ENCODE measurements at regions not wholly inside any gene's neighbourhood (a gene's known extent, or its start where the extent isn't known, plus 50 kb on each side); places are given as distances from the start of the nearest gene placed in this dataset.
A peak's percentile ranks its signal among the peaks of the same experiment; 100 is the strongest.

DNA sequence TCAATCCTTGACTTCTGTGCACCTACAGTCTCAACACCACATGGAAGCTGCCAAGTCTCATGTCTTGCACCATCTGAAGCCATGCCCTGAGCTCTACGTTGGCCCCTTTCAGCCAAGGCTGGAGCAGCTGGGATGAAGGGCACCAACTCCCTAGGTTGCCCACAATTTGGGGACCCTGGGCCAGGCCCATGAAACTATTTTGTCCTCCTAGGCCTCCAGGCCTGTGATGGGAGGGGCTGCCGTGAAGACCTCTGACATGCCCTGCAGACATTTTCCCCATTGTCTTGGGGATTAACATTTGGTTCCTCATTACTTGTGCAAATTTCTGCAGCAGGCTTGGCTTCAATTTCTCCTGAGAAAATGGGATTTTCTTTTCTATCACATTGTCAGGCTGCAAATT lies 285.1 kb downstream of the DTWD2 start:
- no peak overlapping the region for H3K27ac ChIP-seq (ENCODE audit: low read depth, low read length)
- no peaks in the 10 kb centered on the region for H3K36me3 ChIP-seq (ENCODE audit: control insufficient read depth, insufficient read depth, low read length)
- H3K27me3 ChIP-seq (ENCODE audit: insufficient read depth, low read length, poor library complexity): no peaks in the 10 kb centered on the region
- no peak overlapping the region for H2AK5ac ChIP-seq (ENCODE audit: low read length)
- no peaks in the 10 kb centered on the region for H3K79me1 ChIP-seq (ENCODE audit: low read length)
- H3K23ac ChIP-seq (ENCODE audit: low read length): no peak overlapping the region
- H3K9ac ChIP-seq (ENCODE audit: low read length): no peak overlapping the region
- no peaks in the 10 kb centered on the region for H3K4me1 ChIP-seq (ENCODE audit: control insufficient read depth, low read depth, low read length)
- no peak overlapping the region for H2BK5ac ChIP-seq (ENCODE audit: low read length)
- no CpG with 5 or more reads among the region's 2 CpGs for WGBS (ENCODE audit: extremely low coverage, insufficient coverage, low lambda C conversion rate)
- no peak overlapping the region for H3K56ac ChIP-seq (ENCODE audit: low read length)
- H3K4me3 ChIP-seq (ENCODE audit: low read length): no peak overlapping the region
- no peak overlapping the region for H4K5ac ChIP-seq (ENCODE audit: low read length)
- no peak overlapping the region for H3K4ac ChIP-seq (ENCODE audit: low read depth, low read length)
- no peak overlapping the region for H3K4me2 ChIP-seq (ENCODE audit: low read length)
- H4K8ac ChIP-seq (ENCODE audit: low read depth, low read length): no peak overlapping the region
- no peaks in the 10 kb centered on the region for H3K79me2 ChIP-seq (ENCODE audit: control insufficient read depth, insufficient read depth, low read length)
- no peak overlapping the region for H3K18ac ChIP-seq (ENCODE audit: low read length)
- no peak overlapping the region for H2BK15ac ChIP-seq (replicated peaks; ENCODE audit: low read depth)
- H2BK120ac ChIP-seq (ENCODE audit: low read depth, low read length): no peak overlapping the region
- peak; percentile 16 for DNase-seq

DNA sequence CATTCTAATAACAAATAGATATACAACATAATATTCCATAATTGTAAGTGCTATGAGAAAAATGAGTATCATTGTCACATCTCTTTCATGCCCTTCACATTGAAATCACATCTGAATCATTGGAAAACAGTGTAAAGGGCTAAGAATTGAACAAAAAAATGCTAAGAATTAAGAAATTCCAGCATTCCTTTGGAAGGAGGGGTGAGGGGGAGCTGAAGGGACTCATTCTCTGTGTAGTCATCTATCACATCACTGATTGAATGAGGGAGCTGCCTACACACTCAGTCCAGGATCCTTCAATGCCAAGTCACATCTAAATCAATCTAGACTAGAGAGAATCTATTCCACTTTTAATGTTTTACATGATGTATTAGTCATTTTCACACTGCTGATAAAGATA lies 286.6 kb downstream of the DTWD2 start:
- DNase-seq: no peak
- H2BK120ac ChIP-seq (ENCODE audit: low read depth, low read length): no peak overlapping the region
- no peak overlapping the region for H3K9ac ChIP-seq (ENCODE audit: low read length)
- no peaks in the 10 kb centered on the region for H3K27me3 ChIP-seq (ENCODE audit: insufficient read depth, low read length, poor library complexity)
- no peak overlapping the region for H2BK5ac ChIP-seq (ENCODE audit: low read length)
- H3K4me1 ChIP-seq (ENCODE audit: control insufficient read depth, low read depth, low read length): no peaks in the 10 kb centered on the region
- no peak overlapping the region for H3K23ac ChIP-seq (ENCODE audit: low read length)
- no peak overlapping the region for H3K4ac ChIP-seq (ENCODE audit: low read depth, low read length)
- H4K8ac ChIP-seq (ENCODE audit: low read depth, low read length): no peak overlapping the region
- no peaks in the 10 kb centered on the region for H3K36me3 ChIP-seq (ENCODE audit: control insufficient read depth, insufficient read depth, low read length)
- H3K79me1 ChIP-seq (ENCODE audit: low read length): no peaks in the 10 kb centered on the region
- no peak overlapping the region for H3K56ac ChIP-seq (ENCODE audit: low read length)
- H2BK15ac ChIP-seq (replicated peaks; ENCODE audit: low read depth): no peak overlapping the region
- H3K79me2 ChIP-seq (ENCODE audit: control insufficient read depth, insufficient read depth, low read length): no peaks in the 10 kb centered on the region
- H2AK5ac ChIP-seq (ENCODE audit: low read length): no peak overlapping the region
- no peak overlapping the region for H3K4me2 ChIP-seq (ENCODE audit: low read length)
- no peak overlapping the region for H3K27ac ChIP-seq (ENCODE audit: low read depth, low read length)
- no peak overlapping the region for H3K18ac ChIP-seq (ENCODE audit: low read length)
- no peak overlapping the region for H4K5ac ChIP-seq (ENCODE audit: low read length)
- no peak overlapping the region for H3K4me3 ChIP-seq (ENCODE audit: low read length)

DNA sequence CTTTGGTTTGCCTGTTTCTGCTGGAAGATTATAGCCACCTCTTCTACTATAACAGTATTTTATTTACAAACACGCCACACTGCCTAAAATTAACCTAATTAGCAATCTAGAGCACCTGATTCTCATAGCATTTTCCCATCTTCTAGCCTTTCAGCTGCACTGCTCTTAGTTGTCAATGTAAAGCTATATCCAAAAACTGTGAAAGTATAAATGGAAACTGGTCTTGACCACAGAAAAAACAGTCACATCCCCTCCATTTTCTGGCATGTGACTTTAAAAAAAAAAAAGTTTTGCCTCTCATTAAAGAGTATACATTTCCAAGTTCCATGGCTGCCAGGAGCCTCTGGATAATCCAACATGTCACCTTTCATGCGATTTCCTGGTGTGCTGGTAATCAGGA lies 287.8 kb downstream of the DTWD2 start:
- no peak overlapping the region for H3K18ac ChIP-seq (ENCODE audit: low read length)
- H2BK120ac ChIP-seq (ENCODE audit: low read depth, low read length): no peak overlapping the region
- H3K4me1 ChIP-seq (ENCODE audit: control insufficient read depth, low read depth, low read length): no peaks in the 10 kb centered on the region
- no peak overlapping the region for H4K5ac ChIP-seq (ENCODE audit: low read length)
- H3K36me3 ChIP-seq (ENCODE audit: control insufficient read depth, insufficient read depth, low read length): no peaks in the 10 kb centered on the region
- H3K79me2 ChIP-seq (ENCODE audit: control insufficient read depth, insufficient read depth, low read length): no peaks in the 10 kb centered on the region
- no peak overlapping the region for H2BK5ac ChIP-seq (ENCODE audit: low read length)
- H3K56ac ChIP-seq (ENCODE audit: low read length): no peak overlapping the region
- WGBS (ENCODE audit: extremely low coverage, insufficient coverage, low lambda C conversion rate): no CpG with 5 or more reads among the region's 2 CpGs
- no peak for DNase-seq
- H3K27ac ChIP-seq (ENCODE audit: low read depth, low read length): no peak overlapping the region
- no peak overlapping the region for H3K4ac ChIP-seq (ENCODE audit: low read depth, low read length)
- no peaks in the 10 kb centered on the region for H3K27me3 ChIP-seq (ENCODE audit: insufficient read depth, low read length, poor library complexity)
- H3K4me2 ChIP-seq (ENCODE audit: low read length): no peak overlapping the region
- H3K9ac ChIP-seq (ENCODE audit: low read length): no peak overlapping the region
- no peak overlapping the region for H4K8ac ChIP-seq (ENCODE audit: low read depth, low read length)
- H3K4me3 ChIP-seq (ENCODE audit: low read length): no peak overlapping the region
- H3K23ac ChIP-seq (ENCODE audit: low read length): no peak overlapping the region
- H3K79me1 ChIP-seq (ENCODE audit: low read length): no peaks in the 10 kb centered on the region
- no peak overlapping the region for H2BK15ac ChIP-seq (replicated peaks; ENCODE audit: low read depth)
- no peak overlapping the region for H2AK5ac ChIP-seq (ENCODE audit: low read length)

DNA sequence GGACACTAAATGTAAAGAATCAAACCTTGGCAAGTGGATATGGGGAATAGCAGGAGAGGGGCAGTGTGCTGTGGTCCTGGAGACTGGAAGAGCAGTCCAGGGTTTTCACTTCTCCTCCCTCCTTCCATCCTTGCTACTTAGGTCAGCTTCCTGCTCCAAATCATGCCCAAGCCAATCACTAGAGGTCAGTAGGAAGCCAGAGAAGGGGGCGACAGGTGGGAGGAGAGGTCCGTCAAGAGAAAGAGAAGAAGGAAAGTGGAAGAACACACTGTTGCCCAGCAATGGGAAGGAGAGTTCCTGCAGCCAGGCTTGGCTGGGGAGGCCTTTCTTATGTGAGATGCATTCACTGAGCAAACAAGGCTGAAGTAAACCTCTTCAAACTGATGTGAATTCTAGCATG lies 289.6 kb downstream of the DTWD2 start:
- WGBS (ENCODE audit: extremely low coverage, insufficient coverage, low lambda C conversion rate): no CpG with 5 or more reads among the region's 2 CpGs
- H3K9ac ChIP-seq (ENCODE audit: low read length): no peak overlapping the region
- no peak overlapping the region for H3K4me2 ChIP-seq (ENCODE audit: low read length)
- H4K8ac ChIP-seq (ENCODE audit: low read depth, low read length): no peak overlapping the region
- H3K27me3 ChIP-seq (ENCODE audit: insufficient read depth, low read length, poor library complexity): no peaks in the 10 kb centered on the region
- H4K5ac ChIP-seq (ENCODE audit: low read length): no peak overlapping the region
- no peaks in the 10 kb centered on the region for H3K79me2 ChIP-seq (ENCODE audit: control insufficient read depth, insufficient read depth, low read length)
- no peak overlapping the region for H3K23ac ChIP-seq (ENCODE audit: low read length)
- H3K79me1 ChIP-seq (ENCODE audit: low read length): no peaks in the 10 kb centered on the region
- H2BK15ac ChIP-seq (replicated peaks; ENCODE audit: low read depth): no peak overlapping the region
- peak; percentile 81 for DNase-seq
- H3K4ac ChIP-seq (ENCODE audit: low read depth, low read length): no peak overlapping the region
- H3K18ac ChIP-seq (ENCODE audit: low read length): no peak overlapping the region
- no peak overlapping the region for H3K56ac ChIP-seq (ENCODE audit: low read length)
- no peak overlapping the region for H2BK5ac ChIP-seq (ENCODE audit: low read length)
- H3K27ac ChIP-seq (ENCODE audit: low read depth, low read length): no peak overlapping the region
- H3K4me3 ChIP-seq (ENCODE audit: low read length): no peak overlapping the region
- no peaks in the 10 kb centered on the region for H3K36me3 ChIP-seq (ENCODE audit: control insufficient read depth, insufficient read depth, low read length)
- H3K4me1 ChIP-seq (ENCODE audit: control insufficient read depth, low read depth, low read length): no peaks in the 10 kb centered on the region
- H2AK5ac ChIP-seq (ENCODE audit: low read length): no peak overlapping the region
- H2BK120ac ChIP-seq (ENCODE audit: low read depth, low read length): no peak overlapping the region

DNA sequence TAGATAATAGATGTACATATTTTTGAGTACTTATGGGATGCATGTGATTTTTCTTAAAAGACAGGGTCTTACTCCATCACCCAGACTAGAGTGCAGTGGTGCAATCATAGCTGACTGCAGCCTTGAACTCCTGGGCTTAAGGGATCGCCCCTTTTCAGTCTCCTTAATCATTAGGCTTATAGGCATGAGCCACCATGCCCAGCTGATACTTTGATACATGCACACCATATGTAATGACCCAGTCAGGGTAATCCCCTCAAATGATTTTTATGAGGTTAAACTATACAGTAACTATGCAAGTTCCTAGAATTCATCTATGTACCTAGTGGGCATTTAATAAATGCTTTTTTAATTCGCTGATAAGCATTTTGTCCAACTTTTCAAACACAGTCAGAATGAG lies 292.3 kb downstream of the DTWD2 start:
- no peak overlapping the region for H3K56ac ChIP-seq (ENCODE audit: low read length)
- no peak overlapping the region for H2BK15ac ChIP-seq (replicated peaks; ENCODE audit: low read depth)
- no peak overlapping the region for H3K4me3 ChIP-seq (ENCODE audit: low read length)
- no peak overlapping the region for H3K18ac ChIP-seq (ENCODE audit: low read length)
- no peaks in the 10 kb centered on the region for H3K4me1 ChIP-seq (ENCODE audit: control insufficient read depth, low read depth, low read length)
- no peak overlapping the region for H3K27ac ChIP-seq (ENCODE audit: low read depth, low read length)
- H3K4me2 ChIP-seq (ENCODE audit: low read length): no peak overlapping the region
- H4K8ac ChIP-seq (ENCODE audit: low read depth, low read length): no peak overlapping the region
- H3K79me1 ChIP-seq (ENCODE audit: low read length): no peaks in the 10 kb centered on the region
- no peaks in the 10 kb centered on the region for H3K27me3 ChIP-seq (ENCODE audit: insufficient read depth, low read length, poor library complexity)
- no peak overlapping the region for H3K4ac ChIP-seq (ENCODE audit: low read depth, low read length)
- no peaks in the 10 kb centered on the region for H3K36me3 ChIP-seq (ENCODE audit: control insufficient read depth, insufficient read depth, low read length)
- no peak overlapping the region for H2BK5ac ChIP-seq (ENCODE audit: low read length)
- no peak overlapping the region for H3K9ac ChIP-seq (ENCODE audit: low read length)
- H2BK120ac ChIP-seq (ENCODE audit: low read depth, low read length): no peak overlapping the region
- WGBS (ENCODE audit: extremely low coverage, insufficient coverage, low lambda C conversion rate): no CpG with 5 or more reads among the region's 2 CpGs
- DNase-seq: no peak
- H3K79me2 ChIP-seq (ENCODE audit: control insufficient read depth, insufficient read depth, low read length): no peaks in the 10 kb centered on the region
- no peak overlapping the region for H2AK5ac ChIP-seq (ENCODE audit: low read length)
- no peak overlapping the region for H4K5ac ChIP-seq (ENCODE audit: low read length)
- no peak overlapping the region for H3K23ac ChIP-seq (ENCODE audit: low read length)

DNA sequence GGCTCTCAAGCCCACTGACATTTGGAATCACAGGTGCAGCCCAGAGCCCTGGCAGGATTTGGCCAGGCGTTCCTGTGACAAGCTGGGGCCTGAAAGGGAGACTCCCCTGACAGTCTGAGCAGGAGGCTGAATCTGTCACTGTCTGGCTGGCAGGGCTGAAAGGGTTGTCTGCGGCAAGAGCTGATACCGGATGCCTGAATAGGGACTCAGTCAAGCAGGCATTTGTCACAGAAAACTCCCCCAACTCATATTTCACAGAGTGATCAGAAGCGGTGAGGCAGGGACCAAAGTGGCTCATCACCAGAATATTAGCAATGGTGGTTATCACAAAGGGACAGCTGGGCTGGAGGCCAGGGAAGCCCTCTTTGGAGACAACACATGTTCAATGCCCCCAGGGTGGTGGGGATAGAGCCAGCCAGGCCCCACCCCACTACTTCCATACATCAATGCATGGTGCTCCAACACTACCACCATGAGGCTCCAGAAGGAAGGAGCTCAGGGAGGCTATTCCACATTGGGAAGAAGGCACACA lies 295.5 kb downstream of the DTWD2 start:
- Histone ChIP-seq H2BK120ac (ENCODE audit: low read depth, low read length) (no peak overlapping the region), H3K27ac (ENCODE audit: low read depth, low read length) (no peak overlapping the region), H3K79me2 (ENCODE audit: control insufficient read depth, insufficient read depth, low read length) (no peaks in the 10 kb centered on the region), H3K4me3 (ENCODE audit: low read length) (no peak overlapping the region), H3K36me3 (ENCODE audit: control insufficient read depth, insufficient read depth, low read length) (no peaks in the 10 kb centered on the region), H4K8ac (ENCODE audit: low read depth, low read length) (no peak overlapping the region), H3K23ac (ENCODE audit: low read length) (no peak overlapping the region), H2BK5ac (ENCODE audit: low read length) (no peak overlapping the region), H3K79me1 (ENCODE audit: low read length) (no peaks in the 10 kb centered on the region), H2BK15ac (replicated peaks; ENCODE audit: low read depth) (no peak overlapping the region), H3K56ac (ENCODE audit: low read length) (no peak overlapping the region), H3K27me3 (ENCODE audit: insufficient read depth, low read length, poor library complexity) (no peaks in the 10 kb centered on the region), H4K5ac (ENCODE audit: low read length) (no peak overlapping the region), H3K9ac (ENCODE audit: low read length) (no peak overlapping the region), H3K4ac (ENCODE audit: low read depth, low read length) (no peak overlapping the region), H3K18ac (ENCODE audit: low read length) (no peak overlapping the region), H3K4me1 (ENCODE audit: control insufficient read depth, low read depth, low read length) (no peaks in the 10 kb centered on the region), H3K4me2 (ENCODE audit: low read length) (no peak overlapping the region), H2AK5ac (ENCODE audit: low read length) (no peak overlapping the region)
- DNase-seq: peak; percentile 75
- no CpG with 5 or more reads among the region's 4 CpGs for WGBS (ENCODE audit: extremely low coverage, insufficient coverage, low lambda C conversion rate)
